H1 (cell line): ENCODE measurements at regions not wholly inside any gene's neighbourhood (a gene's known extent, or its start where the extent isn't known, plus 50 kb on each side); places are given as distances from the start of the nearest gene placed in this dataset.

Source experiments
- CTCF ChIA-PET: fragments of 300-600 bp; sonication (Branson Sonifier 250); formaldehyde crosslinking; loops from one replicate; lab custom pipeline; 2021; ENCODE audit not compliant: partially characterized antibody; lab: Charles Lee
- POLR2A ChIA-PET: fragments of 300-600 bp; sonication (Branson Sonifier 250); formaldehyde crosslinking; loops from one replicate; lab custom pipeline; 2021; ENCODE audit warnings: inconsistent platforms; ENCODE audit not compliant: partially characterized antibody; lab: Charles Lee
- DNase-seq, 2 experiments: peaks; one replicate each; pipeline versions ENCODE4 v3.0.0 to v3.0.0-alpha.2; 2010 to 2022; ENCODE audit warnings: low spot score in 2 of 2, low read depth in 1 of 2, mixed read lengths in 1 of 2
- FAIRE-seq: peaks from 2 replicates; lab custom pipeline; 2011; peaks lifted over from hg19 to GRCh38; lab: Jason Lieb, UNC
- H2AFZ ChIP-seq: 2 replicates; pipeline ENCODE4 v1.8.1; 2012; ENCODE audit warnings: low read length, inconsistent platforms
- H2AK5ac ChIP-seq: 2 replicates; pipeline ENCODE4 v1.6.1; 2013; ENCODE audit warnings: low read depth, low read length
- H2BK120ac ChIP-seq: replicated peaks from 2 replicates; pipeline ENCODE3; 2013; ENCODE audit warnings: low read depth, low read length, inconsistent platforms
- H2BK12ac ChIP-seq: 2 replicates; pipeline ENCODE4 v1.6.1; 2013; ENCODE audit warnings: low read depth, low read length
- H2BK15ac ChIP-seq: 2 replicates; pipeline ENCODE4 v1.6.1; 2013; ENCODE audit warnings: low read length
- H2BK20ac ChIP-seq: 2 replicates; pipeline ENCODE4 v1.6.1; 2013; ENCODE audit warnings: low read length
- H2BK5ac ChIP-seq: 2 replicates; pipeline ENCODE4 v1.6.1; 2013; ENCODE audit warnings: low read depth, low read length
- H3K14ac ChIP-seq: 2 replicates; pipeline ENCODE4 v1.6.1; 2013; ENCODE audit warnings: inconsistent platforms; ENCODE audit not compliant: insufficient read length
- H3K18ac ChIP-seq: 2 replicates; pipeline ENCODE4 v1.6.1; 2013; ENCODE audit warnings: low read length; ENCODE audit errors: extremely low read depth
- H3K23ac ChIP-seq: 2 replicates; pipeline ENCODE4 v1.6.1; 2013; ENCODE audit warnings: inconsistent platforms; ENCODE audit not compliant: insufficient read length
- H3K23me2 ChIP-seq: 2 replicates; pipeline ENCODE4 v1.6.1; 2013; ENCODE audit warnings: low read depth, low read length
- H3K27ac ChIP-seq: 2 replicates; pipeline ENCODE4 v1.6.1; 2011; ENCODE audit warnings: low read depth, low read length, inconsistent platforms
- H3K27me3 ChIP-seq, 4 experiments: replicated peaks in 1 of 4; 1 replicate in 1 of 4; 2 replicates in 3 of 4; pipeline versions ENCODE4 v1.6.1 to v1.8.1; 2011 to 2013; ENCODE audit warnings: low read length in 3 of 4, mild to moderate bottlenecking in 3 of 4, inconsistent platforms in 2 of 4, mixed read lengths in 2 of 4, moderate library complexity in 1 of 4; ENCODE audit not compliant: control insufficient read depth in 3 of 4, insufficient read depth in 3 of 4; ENCODE audit errors: extremely low read depth in 1 of 4
- H3K36me3 ChIP-seq, 4 experiments: 2 replicates each; pipeline versions ENCODE4 v1.6.1 to v1.8.1; 2011 to 2013; ENCODE audit warnings: mild to moderate bottlenecking in 4 of 4, low read length in 3 of 4, moderate library complexity in 2 of 4, control low read depth in 1 of 4, inconsistent platforms in 1 of 4; ENCODE audit not compliant: insufficient read depth in 4 of 4, control insufficient read depth in 2 of 4
- H3K4ac ChIP-seq: replicated peaks from 2 replicates; pipeline ENCODE3; 2013; ENCODE audit warnings: low read length, low read depth, mixed read lengths, inconsistent platforms; ENCODE audit not compliant: insufficient read length
- H3K4me1 ChIP-seq, 4 experiments: replicated peaks in 1 of 4; 1 replicate in 1 of 4; 2 replicates in 3 of 4; pipeline versions ENCODE4 v1.6.1 to v1.8.1; 2011 to 2013; ENCODE audit warnings: low read length in 3 of 4, inconsistent platforms in 2 of 4, mixed read lengths in 1 of 4; ENCODE audit not compliant: insufficient read depth in 4 of 4, control insufficient read depth in 3 of 4
- H3K4me2 ChIP-seq, 2 experiments: 2 replicates each; pipeline versions ENCODE4 v1.6.1 to v1.8.1; 2011 to 2013; ENCODE audit warnings: low read depth in 2 of 2, low read length in 2 of 2, control low read depth in 1 of 2, inconsistent platforms in 1 of 2, mild to moderate bottlenecking in 1 of 2; ENCODE audit not compliant: insufficient read depth in 1 of 2
- H3K4me3 ChIP-seq, 4 experiments: fragments of 200-600, 300-600 bp in 1 of 4; sonication (generic), shearing (Covaris generic), sonication (Bioruptor Twin) in 1 of 4; 2 replicates each; pipeline versions ENCODE4 v1.5.1 to v1.8.1; 2011 to 2016; ENCODE audit warnings: low read length in 4 of 4, low read depth in 3 of 4, control low read depth in 2 of 4, inconsistent platforms in 2 of 4, mild to moderate bottlenecking in 2 of 4, mixed read lengths in 1 of 4, moderate library complexity in 1 of 4; ENCODE audit not compliant: insufficient read depth in 2 of 4; ENCODE audit errors: extremely low read depth in 1 of 4
- H3K56ac ChIP-seq: replicated peaks from 2 replicates; pipeline ENCODE3; 2013; ENCODE audit warnings: low read depth, mild to moderate bottlenecking, mixed read lengths, low read length, inconsistent platforms; ENCODE audit not compliant: insufficient read length
- H3K79me1 ChIP-seq: 2 replicates; pipeline ENCODE4 v1.6.1; 2013; ENCODE audit warnings: low read depth, low read length, control low read depth
- H3K79me2 ChIP-seq, 2 experiments: 2 replicates each; pipeline versions ENCODE4 v1.6.1 to v1.8.1; 2012 to 2013; ENCODE audit warnings: low read length in 2 of 2, mild to moderate bottlenecking in 2 of 2, inconsistent platforms in 1 of 2; ENCODE audit not compliant: insufficient read depth in 2 of 2, control insufficient read depth in 1 of 2
- H3K9ac ChIP-seq, 4 experiments: replicated peaks in 1 of 4; 1 replicate in 1 of 4; 2 replicates in 3 of 4; pipeline versions ENCODE4 v1.6.1 to v1.8.1; 2011 to 2013; ENCODE audit warnings: low read depth in 3 of 4, low read length in 3 of 4, control low read depth in 2 of 4, mild to moderate bottlenecking in 2 of 4, moderate library complexity in 2 of 4, inconsistent platforms in 1 of 4; ENCODE audit errors: extremely low read depth in 1 of 4
- H3K9me3 ChIP-seq, 2 experiments: 2 replicates each; pipeline versions ENCODE4 v1.6.1 to v1.8.1; 2012 to 2013; ENCODE audit warnings: mild to moderate bottlenecking in 2 of 2, moderate library complexity in 2 of 2, control low read depth in 1 of 2, inconsistent platforms in 1 of 2, low read depth in 1 of 2, low read length in 1 of 2, mixed read lengths in 1 of 2; ENCODE audit not compliant: insufficient read depth in 2 of 2
- H4K20me1 ChIP-seq, 2 experiments: replicated peaks in 1 of 2; 2 replicates each; pipeline versions ENCODE3 to v1.8.1; 2011 to 2013; ENCODE audit warnings: inconsistent platforms in 2 of 2, low read length in 2 of 2, mild to moderate bottlenecking in 1 of 2; ENCODE audit not compliant: insufficient read depth in 2 of 2, control insufficient read depth in 1 of 2
- H4K5ac ChIP-seq: 2 replicates; pipeline ENCODE4 v1.6.1; 2013; ENCODE audit warnings: low read length, low read depth, mixed read lengths, inconsistent platforms; ENCODE audit not compliant: insufficient read length
- H4K8ac ChIP-seq: 2 replicates; pipeline ENCODE4 v1.8.0; 2013; ENCODE audit warnings: mild to moderate bottlenecking, moderate library complexity, low read length, inconsistent platforms; ENCODE audit not compliant: insufficient read depth; ENCODE audit errors: extremely low read depth
- H4K91ac ChIP-seq: replicated peaks from 2 replicates; pipeline ENCODE3; 2013; ENCODE audit warnings: low read length, mixed read lengths, inconsistent platforms; ENCODE audit not compliant: insufficient read length
- CEBPB ChIP-seq: IDR thresholded peaks from 2 replicates; pipeline ENCODE4 v1.6.1; 2012; ENCODE audit warnings: low read depth, low read length
- CHD2 ChIP-seq: IDR thresholded peaks from 2 replicates; pipeline ENCODE4 v1.6.1; 2012; ENCODE audit warnings: low read length, improper control_type of control experiment
- EGR1 ChIP-seq: IDR thresholded peaks from 2 replicates; pipeline ENCODE4 v1.6.1; 2011; ENCODE audit warnings: low read depth, low read length, borderline replicate concordance
- FOSL1 ChIP-seq: IDR thresholded peaks from 2 replicates; pipeline ENCODE4 v1.6.1; 2011; ENCODE audit warnings: mild to moderate bottlenecking, low read depth, low read length, moderate library complexity; ENCODE audit not compliant: insufficient read depth
- HDAC6 ChIP-seq: IDR thresholded peaks from one replicate; pipeline ENCODE4 v1.7.1; 2012; ENCODE audit warnings: low read depth, mild to moderate bottlenecking, inconsistent platforms, low read length, moderate library complexity
- JUND ChIP-seq: IDR thresholded peaks from 2 replicates; pipeline ENCODE4 v1.6.1; 2011; ENCODE audit warnings: mild to moderate bottlenecking, improper control_type of control experiment, low read length
- KDM4A ChIP-seq: IDR thresholded peaks from one replicate; pipeline ENCODE4 v1.7.1; 2012; ENCODE audit warnings: low read depth, mild to moderate bottlenecking, moderate library complexity, low read length, inconsistent platforms; ENCODE audit not compliant: severe bottlenecking
- MAFK ChIP-seq: IDR thresholded peaks from 2 replicates; pipeline ENCODE4 v1.6.1; 2012; ENCODE audit warnings: low read depth, mild to moderate bottlenecking, improper control_type of control experiment, low read length
- PHF8 ChIP-seq: fragments of 200-600 bp; sonication (generic); conservative IDR thresholded peaks from 2 replicates; pipeline ENCODE4 v1.7.1; 2012; ENCODE audit warnings: low read depth, mild to moderate bottlenecking, inconsistent platforms, low read length, moderate library complexity
- POLR2AphosphoS5 ChIP-seq: IDR thresholded peaks from 2 replicates; pipeline ENCODE4 v1.6.1; 2011; ENCODE audit warnings: low read depth, low read length
- RBBP5 ChIP-seq: IDR thresholded peaks from 2 replicates; pipeline ENCODE4 v1.7.1; 2012; ENCODE audit warnings: low read depth, mild to moderate bottlenecking, inconsistent platforms, low read length, moderate library complexity, borderline replicate concordance
- RFX5 ChIP-seq: IDR thresholded peaks from 2 replicates; pipeline ENCODE4 v1.6.1; 2011; ENCODE audit warnings: low read depth, low read length, improper control_type of control experiment, borderline replicate concordance
- SIN3A ChIP-seq, 2 experiments: IDR thresholded peaks in 1 of 2; conservative IDR thresholded peaks in 1 of 2; 2 replicates each; pipeline ENCODE4 v1.6.1; 2011 to 2012; ENCODE audit warnings: low read length in 2 of 2, improper control_type of control experiment in 1 of 2, low read depth in 1 of 2, mild to moderate bottlenecking in 1 of 2
- SIX5 ChIP-seq: IDR thresholded peaks from 2 replicates; pipeline ENCODE4 v1.6.1; 2011; ENCODE audit warnings: mild to moderate bottlenecking, low read depth, low read length
- SRF ChIP-seq: IDR thresholded peaks from 2 replicates; pipeline ENCODE4 v1.6.1; 2011; ENCODE audit warnings: mild to moderate bottlenecking, low read depth, low read length, moderate library complexity
- SUZ12 ChIP-seq: fragments of 200-600 bp; sonication (generic); IDR thresholded peaks from 2 replicates; pipeline ENCODE4 v1.6.1; 2012; ENCODE audit warnings: mild to moderate bottlenecking, inconsistent platforms, low read length, moderate library complexity, mixed read lengths
- WGBS, 2 experiments: shearing (Covaris generic) in 1 of 2; methylation state at CpG; one replicate each; pipeline versions ENCODE4 v1.1.6 to v1.1.7; 2013 to 2015; ENCODE audit warnings: low lambda C conversion rate in 2 of 2, mixed read lengths in 2 of 2, inconsistent platforms in 1 of 2, low coverage in 1 of 2, missing lambda C conversion rate in 1 of 2; ENCODE audit not compliant: insufficient replicate concordance in 2 of 2, insufficient coverage in 1 of 2, insufficient read length in 1 of 2; ENCODE audit errors: extremely low coverage in 1 of 2, missing lambda C conversion rate in 1 of 2; 5-methylcytosine and 5-hydroxymethylcytosine counted together

DNA sequence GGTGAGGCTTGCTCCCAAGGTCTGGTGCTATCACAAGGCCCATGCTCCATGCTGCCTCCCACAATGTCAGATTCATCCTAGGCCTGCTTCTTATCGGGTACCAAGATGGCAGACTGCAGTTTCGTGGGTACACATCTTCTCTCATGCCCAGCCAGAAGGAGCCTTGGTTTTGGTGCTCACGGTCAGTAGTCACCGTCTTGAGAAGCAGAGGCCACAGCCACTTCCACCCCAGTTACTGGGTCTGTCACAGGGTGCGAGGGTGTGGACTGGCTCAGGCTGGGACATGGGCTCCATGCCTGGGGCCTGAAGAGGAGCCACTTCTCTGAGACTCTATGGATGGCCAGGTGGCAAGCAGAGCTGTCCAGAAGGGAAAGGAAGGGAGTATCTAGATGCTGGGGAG is 178.8 kb upstream of the HS6ST1 start:
- Histone ChIP-seq H3K79me1 (no peaks in the 10 kb centered on the region), H3K4ac (no peak overlapping the region), H2BK5ac (peak overlapping the region; percentile 52; the same call in 1 of the 2 replicates)
- TF ChIP-seq SUZ12 (no peak), CEBPB (no peak), EGR1 (no peak), FOSL1 (no peak), HDAC6 (no peak), KDM4A (no peak), RFX5 (no peak), CHD2 (no peak), JUND (no peak), MAFK (no peak), POLR2AphosphoS5 (no peak), PHF8 (no peak), SRF (no peak), SIX5 (no peak), RBBP5 (no peak), SIN3A (conservative IDR thresholded peaks at IDR 0.05 in 1 of 2, IDR thresholded peaks at IDR 0.05 in 1 of 2; ENCODE audit: low read depth in 1 of 2, low read length in 2 of 2) (no peak)
- TF ChIP-seq, all 59 proteins: peak for 0
- Histone ChIP-seq H4K8ac (peak overlapping the region; percentile 28), H2AK5ac (no peak overlapping the region), H2BK20ac (0 out of 2 replicates have a peak overlapping the region, but pooled peaks have one; percentile 3), H3K9ac (no peak overlapping the region), H3K79me2 (no peaks in the 10 kb centered on the region), H4K5ac (no peak overlapping the region), H2BK120ac (no peak overlapping the region), H3K4me3 (no peak overlapping the region), H3K4me2 (no peak overlapping the region), H3K27ac (no peak overlapping the region), H3K27me3 (no peaks in the 10 kb centered on the region; a peak in 1 of 7 replicates), H2BK12ac (peak overlapping the region; percentile 33; the same call in 1 of the 2 replicates), H3K14ac (no peak overlapping the region), H4K91ac (no peak overlapping the region), H2AFZ (no peak overlapping the region), H3K23ac (no peak overlapping the region), H3K4me1 (peaks cover 0 to 18% (median 6%) of the 10 kb centered on the region in 4 experiments; a peak in 5 of 7 replicates), H2BK15ac (peak overlapping the region; percentile 1; the same call in 1 of the 2 replicates), H3K18ac (no peak overlapping the region), H3K23me2 (no peaks in the 10 kb centered on the region), H3K9me3 (peaks cover 0 to 4% of the 10 kb centered on the region in 2 experiments; a peak in 1 of 4 replicates), H3K56ac (no peak overlapping the region), H4K20me1 (no peaks in the 10 kb centered on the region), H3K36me3 (no peaks in the 10 kb centered on the region)
- FAIRE-seq (no peak), DNase-seq (peak in 1 of 2 experiments; percentile 32)
- WGBS, 2 experiments = 96% methylated on average over 5 of the region's 5 CpGs; no CpG with 5 or more reads in 1 of the 2 experiments
- CTCF ChIA-PET = no interaction called here
- POLR2A ChIA-PET = no interaction called here
